NT2/D1 (cell line): ENCODE measurements at regions not wholly inside any gene's neighbourhood (a gene's known extent, or its start where the extent isn't known, plus 50 kb on each side); places are given as distances from the start of the nearest gene placed in this dataset.

Experiments
- YY1 ChIP-seq: IDR thresholded peaks from 2 replicates; pipeline ENCODE4 v1.6.1; 2011; ENCODE audit not compliant: insufficient read length, insufficient read depth
- ZNF274 ChIP-seq: IDR thresholded peaks from 2 replicates; pipeline ENCODE4 v1.6.1; 2011; ENCODE audit warnings: mild to moderate bottlenecking, low read depth, low read length

DNA sequence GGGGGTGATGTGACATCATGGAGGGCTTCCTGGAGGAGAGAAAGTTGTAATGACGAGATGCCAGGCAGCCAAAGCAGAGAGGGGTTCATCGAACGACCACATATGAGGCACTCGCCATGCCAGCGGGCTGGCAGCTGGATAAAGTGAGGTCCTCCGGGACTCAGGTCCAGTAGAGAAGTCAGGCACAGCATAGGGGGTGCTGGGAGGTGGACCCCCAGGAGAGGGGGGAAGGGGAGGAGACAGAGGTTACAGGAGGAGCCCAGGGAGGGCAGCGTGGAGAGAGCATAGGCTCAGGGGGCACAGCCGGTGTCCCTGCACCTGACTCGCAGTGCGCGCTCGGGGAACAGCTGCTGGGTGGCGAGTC is 174.7 kb downstream of the BMP7 start:
- no peak for TF ChIP-seq YY1
- TF ChIP-seq ZNF274 = no peak
